HG02973 (cell line): ENCODE measurements at regions not wholly inside any gene's neighbourhood (a gene's known extent, or its start where the extent isn't known, plus 50 kb on each side); places are given as distances from the start of the nearest gene placed in this dataset.
"Not testable (repeated sequence)": the region's sequence is repeated elsewhere in the genome, so short reads cannot be mapped to it uniquely, and the experiment has no call there.

Source experiments
- ATAC-seq: cut with Tn5 transposase; IDR thresholded peaks from one replicate; pipeline ENCODE4 v1.9.1; 2021; ENCODE audit warnings: moderate library complexity; ENCODE audit not compliant: unreplicated experiment

- ATAC-seq, result no peak
Observed at GRCh38 chr5:104903941-104904340, 1341.4 kb upstream of the NUDT12 start.

- no peak for ATAC-seq
Observed at GRCh38 chr5:104891596-104891995, 1329.0 kb upstream of the NUDT12 start.

GRCh38 chr5:104890767-104891166 lies 1328.2 kb upstream of the NUDT12 start:
- ATAC-seq, result no peak

GRCh38 chr5:104859437-104859836 lies 1296.8 kb upstream of the NUDT12 start:
- no peak for ATAC-seq

GRCh38 chr5:104852099-104852498 lies 1289.5 kb upstream of the NUDT12 start:
- ATAC-seq, result not testable (repeated sequence)

GRCh38 chr5:104845541-104845940 lies 1283.0 kb upstream of the NUDT12 start:
- no peak for ATAC-seq

GRCh38 chr5:104843822-104844221 lies 1281.2 kb upstream of the NUDT12 start:
- ATAC-seq, result no peak

- no peak for ATAC-seq
Observed at GRCh38 chr5:104840284-104840683, 1277.7 kb upstream of the NUDT12 start.

- ATAC-seq, result not testable (repeated sequence)
Observed at GRCh38 chr5:104831515-104831914, 1268.9 kb upstream of the NUDT12 start.

- no peak for ATAC-seq
Observed at GRCh38 chr5:104821606-104822005, 1259.0 kb upstream of the NUDT12 start.

- no peak for ATAC-seq
Observed at GRCh38 chr5:104817127-104817526, 1254.5 kb upstream of the NUDT12 start.

GRCh38 chr5:104815212-104815611 lies 1252.6 kb upstream of the NUDT12 start:
- no peak for ATAC-seq

GRCh38 chr5:104800440-104801048 lies 1238.0 kb upstream of the NUDT12 start:
- no peak for ATAC-seq

- no peak for ATAC-seq
Observed at GRCh38 chr5:104793755-104794080, 1231.1 kb upstream of the NUDT12 start.

- ATAC-seq, result no peak
Observed at GRCh38 chr5:104793031-104793754, 1230.6 kb upstream of the NUDT12 start.

- no peak for ATAC-seq
Observed at GRCh38 chr5:104789366-104789765, 1226.8 kb upstream of the NUDT12 start.

- no peak for ATAC-seq
Observed at GRCh38 chr5:104785097-104785496, 1222.5 kb upstream of the NUDT12 start.

GRCh38 chr5:104774372-104774771 lies 1211.8 kb upstream of the NUDT12 start:
- no peak for ATAC-seq

- ATAC-seq, result no peak
Observed at GRCh38 chr5:104764197-104764596, 1201.6 kb upstream of the NUDT12 start.

GRCh38 chr5:104763216-104763615 lies 1200.6 kb upstream of the NUDT12 start:
- no peak for ATAC-seq

- no peak for ATAC-seq
Observed at GRCh38 chr5:104757915-104758314, 1195.3 kb upstream of the NUDT12 start.

GRCh38 chr5:104755806-104756205 lies 1193.2 kb upstream of the NUDT12 start:
- no peak for ATAC-seq
